Medulla oblongata (tissue), 1 donor: ENCODE measurements at regions not wholly inside any gene's neighbourhood (a gene's known extent, or its start where the extent isn't known, plus 50 kb on each side); places are given as distances from the start of the nearest gene placed in this dataset.

Experiments used
- DNase-seq: peaks from one replicate; pipeline ENCODE4 v3.0.0-alpha.2; 2015; ENCODE audit errors: extremely low spot score

- peak; percentile 82 for DNase-seq
Observed at GRCh38 chr12:89862511-89863445, 154.1 kb upstream of the ATP2B1 start.

GRCh38 chr12:89861086-89861485 is 152.4 kb upstream of the ATP2B1 start:
- DNase-seq = no peak

GRCh38 chr12:89859508-89860220 is 151.0 kb upstream of the ATP2B1 start:
- no peak for DNase-seq

GRCh38 chr12:89858718-89859117 is 150.1 kb upstream of the ATP2B1 start:
- no peak for DNase-seq

- DNase-seq = peak; percentile 53
Observed at GRCh38 chr12:89857652-89858274, 149.1 kb upstream of the ATP2B1 start.

GRCh38 chr12:89856431-89856830 is 147.8 kb upstream of the ATP2B1 start:
- DNase-seq = peak; percentile 30

- DNase-seq = no peak
Observed at GRCh38 chr12:89848732-89849131, 140.1 kb upstream of the ATP2B1 start.

- peak; percentile 33 for DNase-seq
Observed at GRCh38 chr12:89846473-89847055, 137.9 kb upstream of the ATP2B1 start.

- DNase-seq = no peak
Observed at GRCh38 chr12:89845767-89846166, 137.1 kb upstream of the ATP2B1 start.

GRCh38 chr12:89845366-89845765 is 136.7 kb upstream of the ATP2B1 start:
- DNase-seq = no peak

GRCh38 chr12:89844539-89844938 is 135.9 kb upstream of the ATP2B1 start:
- no peak for DNase-seq

GRCh38 chr12:89840162-89840922 is 131.7 kb upstream of the ATP2B1 start:
- DNase-seq = no peak

GRCh38 chr12:89839444-89839843 is 130.8 kb upstream of the ATP2B1 start:
- DNase-seq = no peak

- DNase-seq = no peak
Observed at GRCh38 chr12:89838833-89839232, 130.2 kb upstream of the ATP2B1 start.

- no peak for DNase-seq
Observed at GRCh38 chr12:89836026-89836425, 127.4 kb upstream of the ATP2B1 start.

GRCh38 chr12:89834676-89835075 is 126.0 kb upstream of the ATP2B1 start:
- peak; percentile 11 for DNase-seq

- no peak for DNase-seq
Observed at GRCh38 chr12:89833337-89834252, 125.0 kb upstream of the ATP2B1 start.

GRCh38 chr12:89832336-89832735 is 123.7 kb upstream of the ATP2B1 start:
- DNase-seq = no peak

- DNase-seq = no peak
Observed at GRCh38 chr12:89831310-89832095, 122.9 kb upstream of the ATP2B1 start.
